DND-41 (cell line): ENCODE measurements at regions not wholly inside any gene's neighbourhood (a gene's known extent, or its start where the extent isn't known, plus 50 kb on each side); places are given as distances from the start of the nearest gene placed in this dataset.

Source experiments
- ATAC-seq: fragments of 200-7000 bp; cut with Tn5 transposase; 3 replicates; pipeline ENCODE4 v1.9.1; 2021; ENCODE audit warnings: low read depth; ENCODE audit not compliant: insufficient read depth
- DNase-seq: peaks from one replicate; pipeline ENCODE4 v3.0.0-alpha.2; 2020
- H2AFZ ChIP-seq: 2 replicates; pipeline ENCODE4 v1.6.0; 2012; ENCODE audit warnings: low read depth, low read length
- H3K27ac ChIP-seq: 2 replicates; pipeline ENCODE4 v1.5.1; 2012; ENCODE audit warnings: low read length, inconsistent platforms
- H3K27me3 ChIP-seq: fragments of 200-600 bp; sonication (generic); 2 replicates; pipeline ENCODE4 v1.6.0; 2012; ENCODE audit warnings: low read length, mild to moderate bottlenecking, inconsistent platforms; ENCODE audit not compliant: insufficient read depth, poor library complexity
- H3K36me3 ChIP-seq: 2 replicates; pipeline ENCODE4 v1.5.1; 2012; ENCODE audit warnings: low read length, inconsistent platforms; ENCODE audit not compliant: insufficient read depth
- H3K4me1 ChIP-seq: 2 replicates; pipeline ENCODE4 v1.5.1; 2012; ENCODE audit warnings: mild to moderate bottlenecking, low read length; ENCODE audit not compliant: insufficient read depth
- H3K4me2 ChIP-seq: 2 replicates; pipeline ENCODE4 v1.6.0; 2012; ENCODE audit warnings: mild to moderate bottlenecking, moderate library complexity, low read length, inconsistent platforms; ENCODE audit not compliant: insufficient read depth
- H3K4me3 ChIP-seq, 2 experiments: fragments of 200-600 bp in 1 of 2; shearing (Covaris generic) in 1 of 2; 2 replicates each; pipeline ENCODE4 v1.5.1; 2012 to 2016; ENCODE audit warnings: inconsistent platforms in 2 of 2, low read length in 2 of 2, mild to moderate bottlenecking in 2 of 2, low read depth in 1 of 2, moderate library complexity in 1 of 2
- H3K79me2 ChIP-seq: 2 replicates; pipeline ENCODE4 v1.6.0; 2012; ENCODE audit warnings: low read length, inconsistent platforms; ENCODE audit not compliant: insufficient read depth
- H3K9ac ChIP-seq: 2 replicates; pipeline ENCODE4 v1.6.0; 2012; ENCODE audit warnings: low read depth, mild to moderate bottlenecking, inconsistent platforms, low read length, moderate library complexity
- H3K9me3 ChIP-seq: 2 replicates; pipeline ENCODE4 v1.5.1; 2012; ENCODE audit warnings: low read length, moderate library complexity, mild to moderate bottlenecking, inconsistent platforms; ENCODE audit not compliant: insufficient read depth, severe bottlenecking
- H4K20me1 ChIP-seq: 2 replicates; pipeline ENCODE4 v1.6.0; 2012; ENCODE audit warnings: low read length; ENCODE audit not compliant: insufficient read depth
- CTCF ChIP-seq: IDR thresholded peaks from 2 replicates; pipeline ENCODE4 v1.5.1; 2012; ENCODE audit warnings: borderline replicate concordance, low read length, moderate library complexity, mild to moderate bottlenecking; ENCODE audit not compliant: poor library complexity, severe bottlenecking; ENCODE audit errors: extremely low read depth
- EZH2 ChIP-seq: IDR thresholded peaks from 3 replicates; pipeline ENCODE4 v1.6.1; 2012; ENCODE audit warnings: borderline replicate concordance, low read depth, mild to moderate bottlenecking, moderate library complexity, low read length, inconsistent platforms; ENCODE audit not compliant: severe bottlenecking

DNA sequence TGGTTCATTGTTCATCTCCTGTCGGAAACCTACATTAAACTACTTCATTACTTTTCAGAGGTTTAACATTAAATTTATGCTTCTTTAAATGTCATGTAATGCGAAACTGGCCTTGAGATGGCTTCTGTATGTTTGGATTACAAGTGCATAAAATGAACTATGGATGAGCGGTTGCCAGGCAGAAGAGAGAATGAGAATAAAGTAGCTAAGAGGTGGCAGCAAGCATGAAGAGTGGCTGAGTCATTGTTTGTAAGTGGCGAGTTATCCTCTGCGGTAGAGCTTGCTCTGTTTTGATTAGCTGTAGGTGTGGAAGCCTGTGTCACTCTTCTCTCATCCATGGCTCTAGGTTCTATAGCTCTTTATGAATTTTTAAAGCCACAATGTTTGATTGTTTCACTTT lies 1139.6 kb upstream of the PCDH9 start:
- no peak overlapping the region for H3K9ac ChIP-seq
- H3K4me2 ChIP-seq: no peak overlapping the region
- no peaks in the 10 kb centered on the region for H3K4me1 ChIP-seq
- no peak overlapping the region for H2AFZ ChIP-seq
- ATAC-seq (no peak), DNase-seq (no peak)
- no peaks in the 10 kb centered on the region for H3K27me3 ChIP-seq
- H3K4me3 ChIP-seq: no peak overlapping the region
- no peaks in the 10 kb centered on the region for H3K36me3 ChIP-seq
- TF ChIP-seq CTCF: no peak
- TF ChIP-seq EZH2: no peak
- H3K27ac ChIP-seq: no peak overlapping the region
- H3K79me2 ChIP-seq: no peaks in the 10 kb centered on the region
- H4K20me1 ChIP-seq: no peaks in the 10 kb centered on the region
- H3K9me3 ChIP-seq: no peaks in the 10 kb centered on the region

GRCh38 chr13:68368922-68369321 lies 1138.8 kb upstream of the PCDH9 start:
- H3K9me3 ChIP-seq: no peaks in the 10 kb centered on the region
- no peaks in the 10 kb centered on the region for H4K20me1 ChIP-seq
- no peak for DNase-seq
- H3K79me2 ChIP-seq: no peaks in the 10 kb centered on the region
- no peaks in the 10 kb centered on the region for H3K36me3 ChIP-seq
- no peak overlapping the region for H3K27ac ChIP-seq
- H3K4me1 ChIP-seq: no peaks in the 10 kb centered on the region
- TF ChIP-seq CTCF: no peak
- no peak for TF ChIP-seq EZH2
- no peaks in the 10 kb centered on the region for H3K27me3 ChIP-seq
- H2AFZ ChIP-seq: no peak overlapping the region
- no peak overlapping the region for H3K9ac ChIP-seq
- ATAC-seq: no peak
- H3K4me3 ChIP-seq: no peak overlapping the region
- H3K4me2 ChIP-seq: no peak overlapping the region

GRCh38 chr13:68359105-68359504 lies 1129.0 kb upstream of the PCDH9 start:
- Histone ChIP-seq H3K9me3 (no peaks in the 10 kb centered on the region), H3K4me3 (no peak overlapping the region), H3K4me1 (no peaks in the 10 kb centered on the region), H3K79me2 (no peaks in the 10 kb centered on the region), H4K20me1 (no peaks in the 10 kb centered on the region), H3K4me2 (no peak overlapping the region), H3K36me3 (no peaks in the 10 kb centered on the region), H2AFZ (no peak overlapping the region), H3K27me3 (no peaks in the 10 kb centered on the region), H3K9ac (no peak overlapping the region), H3K27ac (no peak overlapping the region)
- DNase-seq: no peak
- TF ChIP-seq CTCF (no peak), EZH2 (no peak)
- no peak for ATAC-seq

DNA sequence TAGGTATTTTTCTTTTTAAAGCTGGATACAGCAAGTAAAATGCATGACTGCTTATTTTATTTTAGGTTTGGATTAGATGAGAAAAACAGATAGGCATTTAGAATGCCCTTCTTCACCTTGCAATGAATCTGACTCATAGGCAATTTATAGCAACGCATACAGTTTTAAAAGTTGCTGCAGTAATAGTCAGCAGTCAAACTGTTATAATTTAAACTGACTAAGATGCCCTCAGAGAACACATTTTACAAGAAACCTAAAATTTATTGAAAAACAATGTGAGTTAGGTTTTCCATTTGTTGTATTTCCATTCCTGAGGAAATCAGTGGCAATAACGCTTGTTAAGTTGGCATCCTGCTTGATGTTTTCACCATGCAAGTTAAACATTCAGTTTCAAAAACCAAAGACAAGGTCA lies 1128.2 kb upstream of the PCDH9 start:
- no peak overlapping the region for H3K27ac ChIP-seq
- H3K9ac ChIP-seq: no peak overlapping the region
- no peak overlapping the region for H3K4me3 ChIP-seq
- H3K27me3 ChIP-seq: no peaks in the 10 kb centered on the region
- no peaks in the 10 kb centered on the region for H3K9me3 ChIP-seq
- H2AFZ ChIP-seq: no peak overlapping the region
- TF ChIP-seq CTCF: no peak
- no peak for TF ChIP-seq EZH2
- no peaks in the 10 kb centered on the region for H3K36me3 ChIP-seq
- H3K79me2 ChIP-seq: no peaks in the 10 kb centered on the region
- DNase-seq (no peak), ATAC-seq (no peak)
- H3K4me1 ChIP-seq: no peaks in the 10 kb centered on the region
- no peaks in the 10 kb centered on the region for H4K20me1 ChIP-seq
- no peak overlapping the region for H3K4me2 ChIP-seq
